ENCODE measurements at regions not wholly inside any gene's neighbourhood (a gene's known extent, or its start where the extent isn't known, plus 50 kb on each side); places are given as distances from the start of the nearest gene placed in this dataset.

DNA sequence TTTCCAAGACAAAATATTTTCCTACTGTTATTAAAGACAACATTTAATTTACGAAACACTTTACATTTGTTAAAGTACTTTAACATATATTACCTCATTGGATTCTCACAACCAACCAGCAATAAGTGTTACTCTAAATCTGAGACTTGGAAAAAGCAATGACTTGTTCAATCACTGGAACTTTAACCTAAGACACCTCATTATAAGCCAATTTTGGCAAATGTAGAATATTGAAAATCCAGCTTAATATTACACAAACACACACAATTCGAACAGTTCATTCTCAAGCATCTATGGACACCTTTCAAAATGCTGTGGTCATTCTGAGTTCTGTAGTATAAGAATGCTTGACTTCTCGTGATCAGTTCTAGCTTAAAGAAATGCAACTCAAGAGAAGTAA, 619.4 kb upstream of the CHAC2 start:
- intact Hi-C loops (cut with DNase I): no loop called here
- no peak overlapping the region for H3K4me3 ChIP-seq
- ATAC-seq: no peak

GRCh38 chr2:53131416-53131815, 636.2 kb upstream of the CHAC2 start:
- H3K36me3 ChIP-seq: no peaks in the 10 kb centered on the region
- ATAC-seq (no peak), DNase-seq (no peak)
- H3K9me3 ChIP-seq: no peaks in the 10 kb centered on the region
- H3K4me3 ChIP-seq: no peak overlapping the region
- no peaks in the 10 kb centered on the region for H3K27me3 ChIP-seq (ENCODE audit: low read depth)
- no peaks in the 10 kb centered on the region for H3K4me1 ChIP-seq
- TF ChIP-seq, protein P1, sequence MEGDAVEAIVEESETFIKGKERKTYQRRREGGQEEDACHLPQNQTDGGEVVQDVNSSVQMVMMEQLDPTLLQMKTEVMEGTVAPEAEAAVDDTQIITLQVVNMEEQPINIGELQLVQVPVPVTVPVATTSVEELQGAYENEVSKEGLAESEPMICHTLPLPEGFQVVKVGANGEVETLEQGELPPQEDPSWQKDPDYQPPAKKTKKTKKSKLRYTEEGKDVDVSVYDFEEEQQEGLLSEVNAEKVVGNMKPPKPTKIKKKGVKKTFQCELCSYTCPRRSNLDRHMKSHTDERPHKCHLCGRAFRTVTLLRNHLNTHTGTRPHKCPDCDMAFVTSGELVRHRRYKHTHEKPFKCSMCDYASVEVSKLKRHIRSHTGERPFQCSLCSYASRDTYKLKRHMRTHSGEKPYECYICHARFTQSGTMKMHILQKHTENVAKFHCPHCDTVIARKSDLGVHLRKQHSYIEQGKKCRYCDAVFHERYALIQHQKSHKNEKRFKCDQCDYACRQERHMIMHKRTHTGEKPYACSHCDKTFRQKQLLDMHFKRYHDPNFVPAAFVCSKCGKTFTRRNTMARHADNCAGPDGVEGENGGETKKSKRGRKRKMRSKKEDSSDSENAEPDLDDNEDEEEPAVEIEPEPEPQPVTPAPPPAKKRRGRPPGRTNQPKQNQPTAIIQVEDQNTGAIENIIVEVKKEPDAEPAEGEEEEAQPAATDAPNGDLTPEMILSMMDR (IDR thresholded peaks at IDR 0.05): no peak
- no peak overlapping the region for H3K27ac ChIP-seq
- intact Hi-C loops (cut with DNase I): no loop called here

More for the DNA sequence above, 619.4 kb upstream of the CHAC2 start:
- DNase-seq: no peak
- TF ChIP-seq, protein P1 (IDR thresholded peaks at IDR 0.05): no peak
- Histone ChIP-seq H3K27ac (no peak overlapping the region), H3K27me3 (ENCODE audit: low read depth) (no peaks in the 10 kb centered on the region), H3K36me3 (no peaks in the 10 kb centered on the region), H3K9me3 (no peaks in the 10 kb centered on the region), H3K4me1 (no peaks in the 10 kb centered on the region)

DNA sequence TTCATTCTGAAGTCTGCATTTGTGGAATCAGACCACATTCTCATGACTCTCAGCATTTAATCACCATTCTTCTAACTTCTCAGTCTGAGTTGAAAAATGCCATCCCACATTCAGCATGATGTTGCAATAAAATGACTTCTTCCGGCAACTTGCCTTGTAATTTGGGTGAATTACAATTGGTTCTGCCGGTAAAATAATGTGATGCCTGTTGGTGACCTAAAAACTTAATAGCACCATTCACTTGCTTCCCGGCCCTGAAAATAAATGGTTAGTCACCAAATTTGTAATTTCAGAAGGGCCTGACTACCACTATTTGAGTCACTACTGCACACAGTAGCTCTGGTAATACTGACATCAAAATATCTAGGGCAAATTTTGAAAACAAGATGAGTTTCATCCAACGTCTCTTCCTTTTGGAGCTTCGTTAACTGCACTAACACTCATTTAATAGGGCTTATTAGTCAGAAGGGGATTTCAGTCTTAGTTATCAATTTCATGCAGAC, 637.1 kb upstream of the CHAC2 start:
- Histone ChIP-seq H3K4me3 (no peak overlapping the region), H3K4me1 (no peaks in the 10 kb centered on the region), H3K27ac (no peak overlapping the region), H3K9me3 (no peaks in the 10 kb centered on the region), H3K36me3 (no peaks in the 10 kb centered on the region), H3K27me3 (ENCODE audit: low read depth) (no peaks in the 10 kb centered on the region)
- intact Hi-C loops (cut with DNase I): no loop called here
- DNase-seq (no peak), ATAC-seq (no peak)
- TF ChIP-seq, protein P1 (IDR thresholded peaks at IDR 0.05): no peak

DNA sequence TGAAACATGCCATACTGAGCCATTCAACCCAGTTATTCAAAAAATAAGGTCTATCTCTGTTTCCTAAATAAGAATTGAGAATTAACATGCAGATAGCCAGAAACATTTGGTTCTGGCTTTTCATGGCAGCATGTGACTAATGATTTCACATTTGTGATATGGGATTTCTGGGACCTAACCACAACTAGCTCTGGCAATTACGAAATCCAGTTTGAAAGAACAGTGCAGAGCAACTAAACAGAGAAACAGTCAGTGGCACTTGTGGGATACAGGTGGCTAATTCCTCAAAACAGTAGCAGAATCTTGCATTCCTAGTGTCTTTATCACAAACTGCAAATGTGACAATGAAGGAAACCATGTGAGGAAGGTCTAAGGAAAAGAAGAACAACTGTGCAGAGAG, 637.8 kb upstream of the CHAC2 start:
- H3K27me3 ChIP-seq (ENCODE audit: low read depth): no peaks in the 10 kb centered on the region
- no peak overlapping the region for H3K4me3 ChIP-seq
- TF ChIP-seq, protein P1 (IDR thresholded peaks at IDR 0.05): no peak
- H3K36me3 ChIP-seq: no peaks in the 10 kb centered on the region
- DNase-seq (no peak), ATAC-seq (no peak)
- intact Hi-C loops (cut with DNase I): no loop called here
- H3K4me1 ChIP-seq: no peaks in the 10 kb centered on the region
- H3K9me3 ChIP-seq: no peaks in the 10 kb centered on the region
- H3K27ac ChIP-seq: no peak overlapping the region

- TF ChIP-seq, protein P1 (IDR thresholded peaks at IDR 0.05): no peak
- H3K36me3 ChIP-seq: no peaks in the 10 kb centered on the region
- no peak overlapping the region for H3K27ac ChIP-seq
- no peak overlapping the region for H3K4me3 ChIP-seq
- no peaks in the 10 kb centered on the region for H3K4me1 ChIP-seq
- no peaks in the 10 kb centered on the region for H3K27me3 ChIP-seq (ENCODE audit: low read depth)
- no peak for DNase-seq
- intact Hi-C loops (cut with DNase I): no loop called here
- H3K9me3 ChIP-seq: no peaks in the 10 kb centered on the region
- ATAC-seq: no peak
Measured at GRCh38 chr2:53127061-53127650, 640.4 kb upstream of the CHAC2 start.
